ENCODE measurements at regions not wholly inside any gene's neighbourhood (a gene's known extent, or its start where the extent isn't known, plus 50 kb on each side); places are given as distances from the start of the nearest gene placed in this dataset.

GRCh38 chr5:27241564-27242257 lies 203.3 kb upstream of the CDH9 start:
- TF ChIP-seq, protein P1, sequence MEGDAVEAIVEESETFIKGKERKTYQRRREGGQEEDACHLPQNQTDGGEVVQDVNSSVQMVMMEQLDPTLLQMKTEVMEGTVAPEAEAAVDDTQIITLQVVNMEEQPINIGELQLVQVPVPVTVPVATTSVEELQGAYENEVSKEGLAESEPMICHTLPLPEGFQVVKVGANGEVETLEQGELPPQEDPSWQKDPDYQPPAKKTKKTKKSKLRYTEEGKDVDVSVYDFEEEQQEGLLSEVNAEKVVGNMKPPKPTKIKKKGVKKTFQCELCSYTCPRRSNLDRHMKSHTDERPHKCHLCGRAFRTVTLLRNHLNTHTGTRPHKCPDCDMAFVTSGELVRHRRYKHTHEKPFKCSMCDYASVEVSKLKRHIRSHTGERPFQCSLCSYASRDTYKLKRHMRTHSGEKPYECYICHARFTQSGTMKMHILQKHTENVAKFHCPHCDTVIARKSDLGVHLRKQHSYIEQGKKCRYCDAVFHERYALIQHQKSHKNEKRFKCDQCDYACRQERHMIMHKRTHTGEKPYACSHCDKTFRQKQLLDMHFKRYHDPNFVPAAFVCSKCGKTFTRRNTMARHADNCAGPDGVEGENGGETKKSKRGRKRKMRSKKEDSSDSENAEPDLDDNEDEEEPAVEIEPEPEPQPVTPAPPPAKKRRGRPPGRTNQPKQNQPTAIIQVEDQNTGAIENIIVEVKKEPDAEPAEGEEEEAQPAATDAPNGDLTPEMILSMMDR (IDR thresholded peaks at IDR 0.05), result no peak

GRCh38 chr5:27240791-27241190 lies 202.4 kb upstream of the CDH9 start:
- TF ChIP-seq, protein P1 (IDR thresholded peaks at IDR 0.05), result no peak

GRCh38 chr5:27234916-27235315 lies 196.5 kb upstream of the CDH9 start:
- TF ChIP-seq, protein P1 (IDR thresholded peaks at IDR 0.05), result no peak

GRCh38 chr5:27221410-27221809 lies 183.0 kb upstream of the CDH9 start:
- TF ChIP-seq, protein P1 (IDR thresholded peaks at IDR 0.05), result no peak

- TF ChIP-seq, protein P1 (IDR thresholded peaks at IDR 0.05), result no peak
These were observed 182.4 kb upstream of the CDH9 start for GRCh38 chr5:27220752-27221151.

DNA sequence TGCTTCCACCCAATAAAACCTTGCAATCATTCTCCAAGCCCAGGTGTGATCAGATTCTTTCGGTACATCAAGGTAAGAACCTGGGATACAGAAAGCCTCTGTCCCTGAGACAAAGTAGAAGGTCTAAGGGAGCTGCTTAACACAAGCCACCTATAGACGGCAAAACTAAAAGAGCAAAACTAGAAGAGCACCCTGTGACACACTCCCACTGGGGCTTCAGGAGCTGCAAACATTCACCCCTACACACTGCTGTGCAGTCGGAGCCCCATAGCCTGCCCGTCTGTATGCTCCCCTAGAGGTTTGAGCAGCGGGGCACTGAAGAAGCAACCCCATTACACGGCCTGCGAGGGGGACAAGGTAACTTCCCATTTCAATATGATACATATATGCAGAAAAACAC lies 179.6 kb upstream of the CDH9 start:
- TF ChIP-seq, protein P1 (IDR thresholded peaks at IDR 0.05), result no peak

DNA sequence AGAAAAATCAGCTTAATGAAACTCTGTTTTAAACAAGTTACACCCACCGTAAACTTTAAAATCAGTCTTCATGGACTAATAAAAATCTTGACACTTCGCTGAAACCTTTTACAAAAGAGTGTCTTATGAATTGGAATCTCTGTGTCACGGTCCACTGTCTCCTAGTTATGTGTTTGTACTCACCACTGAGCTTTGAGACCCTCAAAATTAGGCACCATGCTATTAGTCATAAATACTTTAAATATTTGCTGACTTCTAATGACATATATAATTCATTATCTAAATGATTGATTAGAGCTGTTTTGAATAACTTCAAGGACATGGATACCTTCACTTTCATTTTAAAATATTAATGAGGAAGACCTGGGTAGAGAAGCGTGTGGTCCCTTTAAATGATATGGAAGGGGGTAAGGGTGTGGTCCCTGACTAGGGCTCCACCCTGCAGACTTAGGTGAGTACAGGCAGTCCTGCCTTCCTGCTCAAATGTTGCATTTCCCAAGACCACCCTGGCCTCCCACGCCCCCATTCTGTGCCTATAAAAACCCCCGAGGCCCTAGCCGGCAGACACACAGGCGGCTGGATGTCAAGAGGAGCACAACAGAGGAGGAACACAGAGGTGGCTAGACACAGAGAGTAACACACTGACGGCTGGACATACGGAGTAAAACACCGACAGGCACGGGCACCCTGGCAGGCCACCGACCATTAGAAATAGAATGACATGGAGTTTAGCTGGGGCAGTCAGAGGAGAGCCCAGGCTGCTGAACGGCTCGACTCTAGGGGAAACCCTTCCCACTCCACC lies 179.0 kb upstream of the CDH9 start:
- TF ChIP-seq, protein P1 (IDR thresholded peaks at IDR 0.05), result no peak
